AG09319 (cell line): ENCODE measurements at regions not wholly inside any gene's neighbourhood (a gene's known extent, or its start where the extent isn't known, plus 50 kb on each side); places are given as distances from the start of the nearest gene placed in this dataset.
A peak's percentile ranks its signal among the peaks of the same experiment; 100 is the strongest.

Experiments used
- DNase-seq: peaks from one replicate; pipeline ENCODE4 v3.0.0-alpha.2; 2010; ENCODE audit warnings: low read depth; ENCODE audit errors: extremely low read depth
- CTCF ChIP-seq: IDR thresholded peaks from 2 replicates; pipeline ENCODE4 v1.5.1; 2011; ENCODE audit warnings: low read depth, mild to moderate bottlenecking, inconsistent platforms, low read length, moderate library complexity

- TF ChIP-seq CTCF = no peak
- no peak for DNase-seq
Observed at GRCh38 chr4:72919937-72920336, 149.6 kb downstream of the COX18 start.

- DNase-seq = no peak
- no peak for TF ChIP-seq CTCF
Observed at GRCh38 chr4:72919464-72919863, 150.1 kb downstream of the COX18 start.

- no peak for TF ChIP-seq CTCF
- no peak for DNase-seq
Observed at GRCh38 chr4:72918362-72918761, 151.2 kb downstream of the COX18 start.

- no peak for TF ChIP-seq CTCF
- no peak for DNase-seq
Observed at GRCh38 chr4:72911316-72911715, 158.2 kb downstream of the COX18 start.

- TF ChIP-seq CTCF = peak; percentile 22
- DNase-seq = no peak
Observed at GRCh38 chr4:72909461-72909860, 160.1 kb downstream of the COX18 start.

- DNase-seq = no peak
- no peak for TF ChIP-seq CTCF
Observed at GRCh38 chr4:72902354-72902753, 167.2 kb downstream of the COX18 start.

- TF ChIP-seq CTCF = no peak
- no peak for DNase-seq
Observed at GRCh38 chr4:72901553-72901952, 168.0 kb downstream of the COX18 start.
